Right lobe of liver (tissue), 6 donors: ENCODE measurements at regions not wholly inside any gene's neighbourhood (a gene's known extent, or its start where the extent isn't known, plus 50 kb on each side); places are given as distances from the start of the nearest gene placed in this dataset.

Experiments
- ATAC-seq, 4 donors: fragments of 200-7000 bp; cut with Tn5 transposase; one replicate each; pipeline ENCODE4 v1.9.1; 2020; ENCODE audit warnings: mild to moderate bottlenecking in 4 of 4, moderate library complexity in 4 of 4
- DNase-seq, 3 donors: peaks; one replicate each; pipeline ENCODE4 v3.0.0-alpha.2; 2020
- H3K27ac ChIP-seq, 3 donors: fragments of 200-600 bp; one replicate each; pipeline ENCODE4 v1.8.0; 2022
- H3K27me3 ChIP-seq, 2 donors: fragments of 200-600 bp; one replicate each; pipeline ENCODE4 v1.8.0; 2022
- H3K36me3 ChIP-seq, 4 donors: fragments of 200-600 bp; sonication (generic) in 1 of 4; one replicate each; pipeline versions ENCODE4 v1.5.1 to v1.8.0; 2017 to 2022; ENCODE audit warnings: control low read depth in 1 of 4
- H3K4me1 ChIP-seq, 4 donors: fragments of 200-600 bp; sonication (generic) in 1 of 4; one replicate each; pipeline versions ENCODE4 v1.5.1 to v1.8.0; 2017 to 2022; ENCODE audit warnings: control low read depth in 1 of 4
- H3K4me3 ChIP-seq, 3 donors: fragments of 200-600 bp; one replicate each; pipeline ENCODE4 v1.8.0; 2022
- H3K9me3 ChIP-seq, 4 donors: fragments of 200-600 bp; sonication (generic) in 1 of 4; one replicate each; pipeline versions ENCODE4 v1.5.1 to v1.8.0; 2017 to 2022; ENCODE audit warnings: control low read depth in 1 of 4
- POLR2A ChIP-seq: fragments of 450-650 bp; IDR thresholded peaks from one replicate; pipeline ENCODE4 v1.6.1; 2017; ENCODE audit warnings: antibody characterized with exemption, mild to moderate bottlenecking
- WGBS: methylation state at CpG from one replicate; pipeline ENCODE4 v1.1.6; 2018; ENCODE audit warnings: low coverage, low lambda C conversion rate; ENCODE audit not compliant: insufficient coverage; ENCODE audit errors: missing lambda C conversion rate; 5-methylcytosine and 5-hydroxymethylcytosine counted together
- intact Hi-C, 2 donors: fragments of 100-400 bp; cut with DNase I; formaldehyde crosslinking; loops; one replicate each; pipeline versions ENCODE4 v1.11.2 to v1.14.1; 2022
- TF ChIP-seq, protein P1 (sequence below), 4 donors: fragments of 200-600 bp in 3 of 4; fragments of 450-650 bp in 1 of 4; IDR thresholded peaks; one replicate each; pipeline versions ENCODE4 v1.5.1 to v1.8.0; 2016 to 2022; ENCODE audit warnings: antibody characterized with exemption in 4 of 4, mild to moderate bottlenecking in 2 of 4
- donor health status: DM: no; HTN: yes; CAD: no.
- donor health status: DM: no; HTN: no; CAD: no.
- donor health status: DM: no; HTN: no; CAD: no.
- donor health status: DM: no; HTN: yes; CAD: no.
- donor health status: DM: no; HTN: yes; CAD: no.

DNA sequence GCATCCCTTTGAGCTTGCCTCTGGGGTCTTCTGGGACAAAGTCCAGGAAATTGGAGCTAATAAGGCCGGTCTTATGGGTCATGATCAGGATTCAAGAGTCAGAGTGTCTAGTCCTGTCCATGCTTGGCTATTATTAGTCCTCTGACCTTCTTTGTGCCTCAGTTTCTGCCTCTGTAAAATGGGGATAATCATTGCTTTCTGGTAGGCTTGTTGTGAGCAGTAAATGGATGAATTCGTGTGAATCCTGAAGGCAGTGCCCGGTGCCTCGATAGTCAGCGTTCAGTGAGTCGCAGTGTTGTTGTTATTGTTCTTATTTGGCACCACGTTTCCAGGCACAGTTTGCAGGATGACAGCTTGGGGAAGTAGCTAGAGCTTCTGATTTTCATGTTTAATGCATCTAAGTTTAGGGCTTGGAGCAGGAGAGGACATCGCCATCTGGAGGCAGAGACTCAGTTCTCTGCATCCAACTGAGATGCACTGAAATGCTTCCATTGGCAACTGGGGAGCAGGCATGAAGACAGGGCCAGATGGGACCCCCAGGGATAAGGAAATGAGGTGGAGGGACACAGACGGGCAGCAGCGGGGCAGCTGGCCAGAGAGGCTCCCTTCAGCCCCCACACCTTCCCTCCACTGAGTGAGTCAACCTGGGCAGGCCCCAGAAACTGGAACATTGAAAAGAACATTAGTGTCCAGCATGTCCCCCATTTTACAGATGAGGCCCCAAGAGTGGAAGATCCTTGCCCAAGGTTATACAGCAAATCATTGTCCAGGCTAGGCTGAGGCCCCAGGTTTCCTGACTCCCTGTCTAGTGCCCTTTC lies 160.3 kb downstream of the PTPRU start:
- H3K4me1 ChIP-seq = no peaks in the 10 kb centered on the region
- no peak for ATAC-seq
- H3K4me3 ChIP-seq = no peak overlapping the region
- TF ChIP-seq, protein P1, sequence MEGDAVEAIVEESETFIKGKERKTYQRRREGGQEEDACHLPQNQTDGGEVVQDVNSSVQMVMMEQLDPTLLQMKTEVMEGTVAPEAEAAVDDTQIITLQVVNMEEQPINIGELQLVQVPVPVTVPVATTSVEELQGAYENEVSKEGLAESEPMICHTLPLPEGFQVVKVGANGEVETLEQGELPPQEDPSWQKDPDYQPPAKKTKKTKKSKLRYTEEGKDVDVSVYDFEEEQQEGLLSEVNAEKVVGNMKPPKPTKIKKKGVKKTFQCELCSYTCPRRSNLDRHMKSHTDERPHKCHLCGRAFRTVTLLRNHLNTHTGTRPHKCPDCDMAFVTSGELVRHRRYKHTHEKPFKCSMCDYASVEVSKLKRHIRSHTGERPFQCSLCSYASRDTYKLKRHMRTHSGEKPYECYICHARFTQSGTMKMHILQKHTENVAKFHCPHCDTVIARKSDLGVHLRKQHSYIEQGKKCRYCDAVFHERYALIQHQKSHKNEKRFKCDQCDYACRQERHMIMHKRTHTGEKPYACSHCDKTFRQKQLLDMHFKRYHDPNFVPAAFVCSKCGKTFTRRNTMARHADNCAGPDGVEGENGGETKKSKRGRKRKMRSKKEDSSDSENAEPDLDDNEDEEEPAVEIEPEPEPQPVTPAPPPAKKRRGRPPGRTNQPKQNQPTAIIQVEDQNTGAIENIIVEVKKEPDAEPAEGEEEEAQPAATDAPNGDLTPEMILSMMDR (IDR thresholded peaks at IDR 0.05) = no peak
- no peak for TF ChIP-seq POLR2A
- no peak for DNase-seq
- H3K36me3 ChIP-seq = no peaks in the 10 kb centered on the region
- H3K27me3 ChIP-seq = no peaks in the 10 kb centered on the region
- no peak overlapping the region for H3K27ac ChIP-seq
- 60% methylated on average over 9 of the region's 10 CpGs for WGBS
- intact Hi-C loops = no loop called here
- no peaks in the 10 kb centered on the region for H3K9me3 ChIP-seq

DNA sequence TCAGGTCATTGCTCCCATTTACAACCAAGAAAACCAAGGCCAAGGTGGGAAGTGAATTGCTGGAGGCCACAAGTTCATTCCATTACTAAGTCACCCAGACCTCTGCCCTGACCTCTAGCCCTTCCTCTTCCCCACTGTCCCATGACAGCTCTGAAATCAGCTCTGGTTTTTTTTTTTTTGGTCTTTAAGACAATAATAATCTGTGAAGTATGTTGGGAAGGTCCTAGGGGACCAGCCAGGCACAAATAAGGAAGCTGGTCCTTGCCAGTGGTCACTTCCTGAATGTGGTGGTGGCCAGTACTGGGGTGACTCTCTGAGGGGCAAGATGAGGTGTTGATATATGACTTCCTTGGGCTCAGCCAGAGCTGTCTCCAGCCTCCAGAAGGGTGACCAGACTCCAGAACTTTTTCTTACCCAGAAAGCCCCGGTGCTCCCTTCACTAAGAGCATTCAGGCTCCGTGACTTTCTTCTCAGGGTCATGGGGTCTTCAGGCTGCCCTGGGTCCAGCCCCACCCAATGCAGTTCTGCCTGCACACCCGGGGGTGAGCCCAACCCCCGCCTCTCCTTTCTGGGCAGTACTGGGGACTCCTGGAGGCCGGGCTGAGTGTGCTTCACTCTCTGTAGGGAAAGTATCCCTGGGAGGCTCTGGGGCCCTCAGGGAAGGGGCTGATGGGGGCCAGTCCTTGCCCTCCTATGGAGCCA lies 159.6 kb downstream of the PTPRU start:
- H3K4me1 ChIP-seq = no peaks in the 10 kb centered on the region
- intact Hi-C loops = loop anchor here in 1 of 2 donors (2.0 kb wide), 1 partner anchor 1015 kb away; no protein-coding TSS in a partner anchor
- no peaks in the 10 kb centered on the region for H3K27me3 ChIP-seq
- WGBS = 60% methylated on average over 3 of the region's 5 CpGs
- TF ChIP-seq, protein P1 (IDR thresholded peaks at IDR 0.05) = no peak
- no peak for TF ChIP-seq POLR2A
- DNase-seq (no peak), ATAC-seq (peak in 3 of 4 donors; percentile 29 to 59 (median 43))
- H3K36me3 ChIP-seq = no peaks in the 10 kb centered on the region
- H3K4me3 ChIP-seq = no peak overlapping the region
- no peaks in the 10 kb centered on the region for H3K9me3 ChIP-seq
- H3K27ac ChIP-seq = no peak overlapping the region

DNA sequence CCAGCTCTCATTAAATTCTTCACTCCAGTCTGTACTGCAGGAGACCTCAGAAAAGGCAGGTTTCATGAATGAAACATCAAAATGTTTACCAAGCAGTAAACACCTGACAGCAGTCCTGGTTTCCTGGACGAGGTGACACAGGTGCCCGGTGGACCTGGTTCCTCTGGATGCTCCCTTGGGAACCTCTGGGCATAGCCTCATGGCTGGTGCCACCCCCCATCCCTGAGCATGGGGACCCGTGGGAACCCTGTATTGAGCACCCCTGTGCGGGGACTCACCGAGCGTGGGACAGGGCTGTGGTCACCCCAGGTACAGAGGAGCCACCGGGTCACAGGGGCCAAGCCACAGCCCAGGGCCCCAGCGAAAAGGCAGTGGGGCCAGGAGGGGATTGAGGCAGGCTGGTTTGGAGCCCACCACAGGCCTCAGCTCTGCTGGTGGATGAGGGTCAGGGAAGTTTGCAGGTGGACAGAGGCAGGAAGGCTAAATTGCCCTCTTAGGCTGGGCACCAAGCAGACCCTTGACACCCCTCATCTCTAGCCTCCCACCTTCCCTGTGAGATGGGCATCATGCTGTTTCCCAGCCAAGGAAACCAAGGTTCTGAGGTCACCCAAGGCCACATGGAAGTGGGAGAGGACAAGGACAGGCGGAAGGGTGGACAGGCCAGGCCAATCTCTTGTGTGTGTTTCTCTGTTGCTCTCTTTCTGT lies 158.4 kb downstream of the PTPRU start:
- intact Hi-C loops = loop anchor here in 1 of 2 donors (2.0 kb wide), 1 partner anchor 1016 kb away; no protein-coding TSS in a partner anchor
- no peak for ATAC-seq
- Histone ChIP-seq H3K36me3 (no peaks in the 10 kb centered on the region), H3K9me3 (no peaks in the 10 kb centered on the region), H3K4me1 (no peaks in the 10 kb centered on the region), H3K27ac (no peak overlapping the region), H3K27me3 (no peaks in the 10 kb centered on the region), H3K4me3 (no peak overlapping the region)
- TF ChIP-seq, protein P1 (IDR thresholded peaks at IDR 0.05) = no peak
- no peak for TF ChIP-seq POLR2A
- DNase-seq = no peak
- WGBS = 54% methylated on average over 4 of the region's 9 CpGs

DNA sequence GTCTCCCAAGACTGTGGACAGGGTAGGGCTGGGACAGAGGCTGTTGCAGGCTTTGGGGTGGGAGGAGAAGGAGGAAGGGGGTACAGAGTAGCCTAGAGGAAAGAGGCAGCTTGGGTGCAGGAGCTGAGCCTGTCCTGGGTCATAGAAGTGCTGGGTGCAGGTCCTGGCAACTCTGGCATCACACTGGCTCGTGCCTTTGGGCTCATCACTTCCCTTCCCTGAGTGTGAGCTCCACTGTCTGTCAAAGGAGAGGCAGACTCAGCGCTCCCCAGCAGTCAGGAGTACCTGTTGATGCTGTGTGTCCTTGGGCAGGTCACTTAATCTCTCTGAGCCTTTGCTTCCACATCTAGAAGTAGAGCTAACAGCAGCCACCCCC lies 157.1 kb downstream of the PTPRU start:
- intact Hi-C loops = no loop called here
- no peaks in the 10 kb centered on the region for H3K27me3 ChIP-seq
- H3K36me3 ChIP-seq = no peaks in the 10 kb centered on the region
- no peak overlapping the region for H3K4me3 ChIP-seq
- no peaks in the 10 kb centered on the region for H3K9me3 ChIP-seq
- WGBS = no CpG with 5 or more reads among the region's 2 CpGs
- H3K27ac ChIP-seq = no peak overlapping the region
- DNase-seq = no peak
- H3K4me1 ChIP-seq = no peaks in the 10 kb centered on the region
- no peak for ATAC-seq
- TF ChIP-seq POLR2A = no peak
- TF ChIP-seq, protein P1 (IDR thresholded peaks at IDR 0.05) = no peak
